ENCODE measurements at regions not wholly inside any gene's neighbourhood (a gene's known extent, or its start where the extent isn't known, plus 50 kb on each side); places are given as distances from the start of the nearest gene placed in this dataset.
"Not testable (repeated sequence)": the region's sequence is repeated elsewhere in the genome, so short reads cannot be mapped to it uniquely, and the experiment has no call there.

DNA sequence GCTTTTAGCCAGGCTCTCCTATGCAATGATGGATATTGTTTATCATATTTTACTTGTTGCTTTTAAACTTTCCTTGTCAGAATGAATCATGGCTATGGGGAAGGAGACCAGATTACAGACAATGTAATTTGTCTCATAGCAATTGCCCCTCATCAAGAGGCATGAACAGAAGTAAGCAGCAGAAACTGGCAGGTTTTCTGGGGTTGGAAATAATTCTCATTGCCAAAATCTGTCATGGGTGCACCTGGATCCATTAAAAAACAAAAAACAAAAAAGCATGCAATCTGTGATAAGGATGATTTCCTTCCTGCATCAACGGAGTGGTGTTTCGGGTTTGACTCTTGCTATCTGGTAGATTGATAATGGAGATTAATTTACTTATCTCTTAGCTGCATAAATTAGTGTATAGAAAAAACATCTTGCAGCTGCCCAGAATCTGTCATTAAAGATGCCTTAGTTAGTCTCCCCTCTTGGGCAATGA lies 419.6 kb downstream of the SOX11 start:
- DNase-seq (ENCODE audit: low read depth, low spot score) = no peak

DNA sequence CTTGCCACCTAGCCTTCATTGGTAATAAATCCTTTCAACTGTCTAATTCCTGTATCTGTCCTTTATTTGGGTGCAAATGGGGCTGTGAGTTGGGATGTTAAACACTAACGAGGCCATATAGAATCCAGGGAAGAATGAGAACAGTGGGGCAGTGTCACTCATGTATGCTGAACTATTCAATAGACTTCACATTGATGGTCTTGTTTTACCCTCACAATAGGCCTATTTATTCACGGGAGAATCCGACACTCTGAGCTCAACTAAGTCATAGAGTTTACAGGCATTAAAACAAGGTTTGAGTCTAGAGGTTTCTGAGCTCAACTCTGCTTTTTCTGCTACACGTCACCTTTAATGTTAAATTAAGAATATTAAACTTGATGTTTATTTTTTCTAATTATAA lies 421.6 kb downstream of the SOX11 start:
- DNase-seq (ENCODE audit: low read depth, low spot score) = no peak

DNA sequence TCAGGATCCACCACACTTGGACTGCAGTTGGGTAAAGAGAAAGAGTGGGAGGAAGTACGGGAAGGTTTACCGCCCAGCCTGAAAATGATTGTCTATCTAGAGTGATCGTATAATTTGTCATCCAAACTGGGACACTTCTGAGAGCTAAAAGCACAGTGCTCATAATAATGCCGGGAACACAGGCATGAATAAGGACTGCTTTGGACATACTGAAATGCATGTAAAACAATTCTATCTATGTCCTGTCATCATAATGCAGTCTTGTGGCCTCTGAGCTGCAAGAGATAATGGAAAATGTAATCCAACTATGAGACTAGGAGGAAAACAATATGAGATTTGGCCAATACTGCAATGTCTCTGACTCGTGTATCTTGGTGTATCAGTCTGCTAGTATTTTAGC lies 435.5 kb downstream of the SOX11 start:
- no peak for DNase-seq (ENCODE audit: low read depth, low spot score)

DNA sequence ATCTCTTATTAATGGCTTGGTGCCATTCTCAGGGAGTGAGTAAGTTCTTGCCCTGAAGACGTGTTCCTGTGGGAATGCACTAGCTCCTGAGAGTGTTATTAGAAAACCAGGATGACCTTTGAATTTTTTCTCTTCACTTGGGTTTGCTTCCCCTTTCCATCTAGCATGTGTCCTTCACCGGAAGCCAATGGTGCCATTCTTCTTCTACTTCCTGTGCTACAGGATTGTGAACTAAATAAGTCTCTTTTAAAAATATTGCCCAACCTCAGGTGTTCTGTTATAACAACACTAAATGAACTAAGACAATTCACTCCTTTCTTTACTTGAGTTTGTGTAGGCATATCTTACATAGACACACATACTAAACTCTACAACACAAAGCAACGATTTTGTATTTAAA lies 447.0 kb downstream of the SOX11 start:
- DNase-seq (ENCODE audit: low read depth, low spot score) = no peak

DNA sequence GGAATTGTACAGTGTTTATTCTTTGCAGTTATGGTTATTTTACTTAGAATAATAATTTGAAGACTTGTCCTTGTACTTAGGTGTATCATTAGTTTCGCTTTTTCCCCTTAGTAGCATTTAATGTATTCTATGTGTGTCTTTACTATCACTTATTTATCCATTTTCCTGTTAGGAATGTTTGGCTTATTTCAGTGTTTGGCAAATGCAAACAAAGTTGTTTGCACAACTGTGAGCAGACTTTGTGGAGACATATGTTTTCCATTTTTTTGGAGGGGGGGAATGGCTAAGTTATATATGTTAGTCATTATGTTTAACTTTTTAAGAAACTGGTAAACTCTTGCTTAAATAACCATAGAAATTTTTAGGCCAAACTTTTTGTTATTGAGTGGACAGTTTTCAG lies 447.7 kb downstream of the SOX11 start:
- DNase-seq (ENCODE audit: low read depth, low spot score) = no peak

DNA sequence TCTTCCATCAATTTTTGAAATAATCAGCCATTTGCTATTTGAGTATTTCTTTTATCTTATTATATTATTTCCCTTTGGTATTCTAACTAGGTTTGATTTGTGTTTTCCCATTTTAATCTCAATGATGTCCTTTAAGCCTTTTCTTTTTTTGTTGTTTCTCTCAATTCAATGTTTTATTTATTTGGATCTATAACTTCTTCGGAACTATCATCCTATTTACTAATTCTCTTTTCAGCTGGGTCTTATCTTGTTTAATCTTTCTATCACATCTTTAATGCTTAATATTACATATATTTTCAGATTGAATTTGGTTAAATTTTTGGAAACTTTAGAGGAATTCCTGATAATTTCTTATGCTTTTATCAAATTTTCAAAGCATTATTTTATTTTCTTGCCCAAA lies 448.3 kb downstream of the SOX11 start:
- no peak for DNase-seq (ENCODE audit: low read depth, low spot score)

DNA sequence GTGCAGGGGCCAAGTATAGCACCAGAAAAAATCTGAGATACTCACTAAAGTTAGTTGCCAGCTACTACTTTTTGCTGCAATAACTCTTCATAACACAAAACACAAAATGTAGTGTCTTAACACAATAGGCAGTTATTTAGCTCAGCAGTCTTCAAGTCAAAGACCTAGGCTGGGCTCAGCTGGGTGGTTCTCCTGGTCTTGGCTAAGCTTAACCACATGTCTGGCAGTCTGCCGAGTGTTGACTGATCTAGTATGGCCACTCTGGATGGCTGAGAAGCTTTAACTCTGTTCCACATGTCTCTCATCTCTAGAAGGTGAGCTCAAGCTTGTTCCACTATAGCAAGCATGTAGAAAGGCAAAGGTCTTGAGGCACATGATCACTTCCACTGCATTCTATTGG lies 451.6 kb downstream of the SOX11 start:
- no peak for DNase-seq (ENCODE audit: low read depth, low spot score)

DNA sequence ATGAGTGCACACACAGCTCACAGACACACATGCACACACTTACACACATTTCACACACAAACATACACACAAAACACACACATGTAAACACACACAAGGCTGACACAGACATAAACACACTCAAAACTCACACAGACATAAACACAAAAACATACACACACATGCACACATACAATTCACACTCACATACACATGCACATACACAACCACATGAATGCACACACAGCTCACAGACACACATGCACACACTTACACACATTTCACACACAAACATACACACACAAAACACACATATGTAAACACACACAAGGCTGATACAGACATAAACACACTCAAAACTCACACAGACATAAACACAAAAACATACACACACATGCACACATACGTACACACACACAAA lies 455.0 kb downstream of the SOX11 start:
- not testable (repeated sequence) for DNase-seq (ENCODE audit: low read depth, low spot score)

DNA sequence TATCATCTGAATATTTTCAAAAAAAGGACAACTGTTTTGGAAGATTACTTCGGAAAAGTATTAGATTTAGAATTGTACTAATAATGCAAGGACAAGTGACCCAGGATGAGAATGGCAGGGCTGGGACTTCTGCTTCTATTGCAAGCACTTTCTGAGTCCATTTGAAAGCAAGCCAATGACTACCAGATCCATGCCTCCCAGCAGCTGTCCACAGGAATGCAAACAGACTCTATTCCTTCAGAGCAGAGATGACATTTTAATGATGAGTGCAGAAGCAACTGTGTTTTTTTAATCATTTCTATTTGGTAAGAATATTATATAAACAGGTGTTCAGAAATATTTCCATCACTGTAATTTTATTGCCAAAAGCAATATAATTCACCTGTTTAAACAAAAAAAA lies 456.7 kb downstream of the SOX11 start:
- DNase-seq (ENCODE audit: low read depth, low spot score) = no peak

DNA sequence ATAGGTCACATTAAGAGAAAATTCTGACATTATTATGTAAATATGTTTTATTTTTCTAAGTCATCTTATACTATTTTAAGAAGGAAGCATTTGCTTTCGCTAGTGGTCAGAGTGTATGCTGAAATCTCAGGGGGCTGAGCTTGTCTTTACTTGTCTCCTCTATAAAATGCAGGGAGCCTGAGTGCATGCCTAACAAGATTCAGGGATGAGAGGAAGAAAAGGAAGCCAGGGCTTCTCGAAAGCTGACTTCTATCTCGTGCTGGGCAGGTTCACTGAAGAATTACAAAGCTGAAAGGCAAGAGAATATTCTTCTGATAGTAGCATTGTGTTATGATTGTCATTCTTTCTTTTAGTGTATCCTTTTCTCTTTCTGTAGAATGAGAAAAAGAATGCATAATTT lies 467.4 kb downstream of the SOX11 start:
- no peak for DNase-seq (ENCODE audit: low read depth, low spot score)

DNA sequence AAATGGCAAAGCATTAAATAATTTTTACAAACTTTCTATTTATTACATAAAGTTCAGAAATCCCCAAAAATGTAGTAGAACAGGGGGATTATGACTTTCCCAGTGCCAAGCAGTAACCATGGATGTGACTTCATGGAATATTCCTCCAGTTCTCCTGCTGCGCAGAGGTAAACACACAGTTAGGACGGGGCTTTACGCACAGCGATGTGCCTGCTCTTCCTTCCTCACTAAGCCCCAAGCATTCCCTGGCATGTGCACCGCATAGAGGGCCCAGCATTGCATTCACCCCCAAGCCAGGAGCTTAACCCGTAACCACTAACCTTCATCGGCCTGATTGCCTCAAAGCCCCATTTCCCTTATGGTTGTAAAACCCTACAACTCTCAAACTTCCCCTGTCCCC lies 471.7 kb downstream of the SOX11 start:
- DNase-seq (ENCODE audit: low read depth, low spot score) = no peak

DNA sequence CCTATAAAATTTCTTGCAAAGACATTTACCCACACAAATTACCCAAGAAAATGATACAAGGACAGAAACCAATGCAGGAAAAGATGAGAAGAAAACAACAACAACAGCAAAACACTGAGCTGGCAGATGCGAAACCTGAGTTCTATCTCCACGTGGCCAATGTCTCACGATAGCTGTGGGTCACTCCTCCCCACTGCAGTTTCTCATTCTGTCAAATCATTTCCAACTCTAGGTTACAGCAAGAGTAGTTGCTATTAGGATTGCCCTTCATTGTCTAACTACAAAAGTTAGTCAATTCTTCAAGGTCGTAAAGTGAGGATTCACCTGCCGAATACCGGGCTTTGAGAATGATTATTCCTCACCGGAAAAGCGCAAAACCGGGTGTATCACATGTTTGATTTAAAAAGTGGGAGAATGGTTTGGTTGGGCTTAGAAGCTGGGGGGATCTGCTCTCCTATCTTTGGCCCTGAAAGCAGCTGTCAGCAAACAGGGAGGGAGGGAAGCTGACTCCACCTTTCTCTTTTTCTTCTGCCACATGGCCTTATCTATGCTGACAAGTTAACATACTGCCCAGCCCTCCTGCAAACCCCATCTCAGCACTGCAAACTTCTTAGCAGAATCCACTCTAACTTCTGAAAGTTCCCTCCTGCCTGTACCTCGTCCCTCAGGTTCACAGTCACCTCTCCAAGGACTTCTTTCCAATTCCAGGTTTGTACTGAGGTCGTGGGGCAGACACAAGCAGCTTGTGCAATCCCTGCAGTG lies 473.0 kb downstream of the SOX11 start:
- DNase-seq (ENCODE audit: low read depth, low spot score) = no peak

DNA sequence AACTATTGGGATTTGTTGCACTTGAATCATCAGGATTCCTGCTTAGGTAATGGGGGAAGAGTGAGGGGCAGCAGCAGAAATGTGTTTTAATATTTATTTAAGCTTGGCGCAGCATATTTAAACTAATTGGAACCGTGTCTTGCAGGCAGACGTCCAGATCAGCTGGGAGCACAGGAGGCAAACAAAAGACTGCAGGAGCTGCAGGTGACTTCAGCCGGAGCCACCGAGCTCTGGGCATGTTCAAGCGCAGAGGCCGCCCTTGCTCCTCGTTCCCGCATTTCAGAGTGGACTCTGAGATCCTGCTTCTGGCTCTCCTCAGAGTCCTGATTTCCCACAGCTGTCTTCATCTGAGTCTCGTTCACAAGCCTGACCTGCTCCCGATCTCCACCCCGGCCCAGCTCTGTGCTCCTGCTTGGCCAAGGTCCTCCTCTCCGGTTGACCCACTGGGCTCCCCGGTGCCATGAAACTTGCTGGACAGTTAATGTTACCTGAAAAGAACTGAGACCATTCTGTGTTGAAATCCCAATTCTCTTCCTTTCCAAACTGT lies 475.5 kb downstream of the SOX11 start:
- DNase-seq (ENCODE audit: low read depth, low spot score) = no peak

DNA sequence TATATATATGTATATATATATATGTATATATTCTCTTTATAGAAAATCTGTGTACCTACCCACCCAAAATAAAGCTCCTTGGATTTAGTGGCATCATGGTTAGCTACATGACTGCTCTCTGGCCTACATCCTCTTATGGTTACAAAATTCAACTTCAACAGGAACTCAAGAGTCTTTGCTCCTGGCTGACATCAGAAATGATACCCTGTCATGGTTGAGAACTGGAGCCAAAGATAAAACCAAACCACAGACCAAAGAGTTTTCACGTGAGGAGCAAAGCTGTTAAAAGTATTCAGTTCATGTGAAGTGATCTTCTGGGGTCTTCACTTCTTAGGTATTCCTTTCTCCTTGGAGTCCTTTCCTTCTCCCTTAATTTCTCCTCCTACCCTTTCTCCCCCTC lies 476.3 kb downstream of the SOX11 start:
- DNase-seq (ENCODE audit: low read depth, low spot score) = no peak

DNA sequence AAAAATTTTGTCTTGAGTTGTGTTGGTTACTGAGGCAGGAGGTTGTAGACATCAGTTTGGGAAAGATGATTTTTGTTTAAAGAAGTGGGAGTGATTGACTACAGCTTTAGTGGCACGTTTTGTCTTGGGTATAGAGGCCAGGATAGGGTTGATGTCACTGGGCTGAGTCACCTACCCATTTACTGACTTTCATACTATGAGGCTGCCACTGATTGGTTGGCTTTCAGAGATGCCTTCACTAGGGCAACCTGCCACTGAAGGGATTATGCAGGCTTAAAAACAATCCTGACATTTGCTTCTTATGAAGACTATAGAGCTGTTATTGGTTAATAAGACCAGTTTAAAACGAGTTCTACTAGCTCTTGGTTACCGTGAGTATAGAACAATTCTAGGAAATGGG lies 479.1 kb downstream of the SOX11 start:
- no peak for DNase-seq (ENCODE audit: low read depth, low spot score)

DNA sequence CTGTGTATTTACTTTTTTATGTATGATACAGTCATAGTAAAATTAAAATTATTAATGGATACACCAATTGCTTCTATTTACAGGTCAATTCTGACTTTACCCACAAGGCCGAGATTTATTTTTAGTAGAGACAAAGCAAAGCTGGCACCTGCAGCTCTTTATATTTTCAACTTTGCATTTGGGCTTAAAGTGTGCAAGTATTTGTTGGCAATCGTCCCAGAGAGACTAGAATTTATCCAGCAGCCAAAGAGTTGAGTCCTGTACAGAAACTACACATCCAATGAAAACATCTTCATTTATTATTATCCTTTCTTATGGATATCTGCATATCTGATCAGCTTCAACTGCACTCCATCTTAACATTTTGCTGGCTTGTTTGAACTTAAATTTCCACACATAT lies 485.6 kb downstream of the SOX11 start:
- no peak for DNase-seq (ENCODE audit: low read depth, low spot score)

DNA sequence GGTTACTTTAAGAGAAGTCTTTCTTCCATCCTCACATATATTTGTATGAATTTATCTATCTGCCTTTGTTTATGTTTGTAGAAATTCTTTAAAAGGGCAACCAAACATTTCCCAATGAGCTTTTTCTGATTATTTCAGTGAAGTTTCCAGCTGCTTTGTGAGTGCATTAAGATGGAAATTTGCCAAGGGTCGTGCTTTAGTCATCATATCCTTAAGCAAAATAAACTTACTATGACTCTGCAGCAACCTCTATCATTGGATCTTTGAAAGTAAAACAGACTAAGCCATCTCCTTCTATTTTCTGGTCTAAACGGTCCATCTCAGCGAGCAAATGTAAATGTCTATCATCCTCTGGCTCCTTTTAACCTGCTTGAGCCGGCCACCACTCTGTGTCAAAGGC lies 489.3 kb downstream of the SOX11 start:
- DNase-seq (ENCODE audit: low read depth, low spot score) = no peak

DNA sequence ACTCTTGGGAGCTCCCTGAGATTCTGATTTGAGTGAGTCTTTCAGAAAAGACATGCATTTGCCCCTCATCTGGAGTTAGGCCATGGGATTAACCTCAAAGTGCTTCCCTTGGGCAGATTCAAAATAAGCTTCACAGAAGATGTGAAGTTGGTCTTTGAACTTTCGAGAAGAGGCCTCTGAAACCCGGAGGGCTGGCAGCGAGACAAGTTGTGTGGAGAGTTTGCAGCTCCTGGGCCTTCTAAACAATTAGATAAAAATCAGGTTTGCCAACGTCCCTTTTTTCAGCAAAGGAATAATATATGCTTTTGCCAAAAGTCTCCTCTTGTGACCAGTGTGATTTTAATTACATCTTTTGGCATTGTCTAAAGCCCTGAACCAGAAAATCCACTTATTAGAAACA lies 489.7 kb downstream of the SOX11 start:
- DNase-seq (ENCODE audit: low read depth, low spot score) = no peak

DNA sequence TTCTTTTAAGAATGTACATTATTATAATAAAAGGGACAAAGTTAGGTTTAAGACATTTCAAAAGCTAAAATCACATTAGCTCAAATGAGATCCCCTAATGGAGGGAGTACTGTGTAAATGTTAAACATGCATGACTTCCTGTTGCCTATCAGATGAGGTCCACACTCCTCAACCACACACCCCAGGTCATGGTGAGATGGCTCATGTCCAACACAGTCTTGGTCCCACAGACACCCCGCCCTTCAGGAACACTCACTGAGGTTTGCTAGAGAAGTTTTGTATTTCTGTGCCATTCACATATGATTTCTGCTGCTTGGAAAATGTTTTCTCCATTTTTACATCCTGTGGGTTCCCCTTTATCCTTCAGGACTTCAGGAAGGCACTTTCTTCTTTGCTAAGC lies 491.0 kb downstream of the SOX11 start:
- DNase-seq (ENCODE audit: low read depth, low spot score) = no peak

DNA sequence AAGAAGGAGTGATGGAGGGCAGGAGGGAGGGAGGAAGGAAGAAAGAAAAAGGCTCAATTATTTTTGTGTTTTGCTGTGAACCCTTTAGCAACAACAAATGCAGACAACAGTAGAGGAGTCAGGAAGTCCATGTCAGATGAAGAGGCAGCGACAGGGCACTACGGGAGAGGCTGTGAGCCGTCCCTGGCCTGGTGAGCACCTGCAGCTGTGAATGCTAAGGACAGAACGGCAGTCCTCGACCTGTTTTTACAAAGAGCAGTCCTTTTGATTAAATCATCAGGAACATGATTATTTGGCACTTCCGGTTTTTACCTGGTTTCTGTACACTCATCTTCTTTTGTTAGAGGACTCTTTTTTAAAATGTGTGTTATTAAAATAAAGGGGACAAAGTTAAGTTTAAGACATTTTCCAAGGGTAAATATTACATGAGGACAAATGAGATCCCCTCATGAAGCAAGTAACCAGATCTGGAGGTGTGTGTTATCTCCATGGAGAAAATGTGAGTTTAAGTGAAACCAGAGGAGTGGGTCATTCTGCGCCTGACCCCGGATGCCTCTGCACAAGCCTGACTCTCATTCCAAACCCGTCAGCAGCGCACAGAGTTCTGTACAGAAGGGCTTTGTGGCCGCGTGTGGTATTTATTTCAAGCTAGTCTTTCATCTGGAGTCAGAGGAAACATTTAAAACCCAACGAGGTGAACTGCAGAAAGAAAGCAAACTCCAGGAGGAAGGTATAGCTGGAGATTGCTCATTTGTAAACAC lies 492.5 kb downstream of the SOX11 start:
- DNase-seq (ENCODE audit: low read depth, low spot score) = no peak

DNA sequence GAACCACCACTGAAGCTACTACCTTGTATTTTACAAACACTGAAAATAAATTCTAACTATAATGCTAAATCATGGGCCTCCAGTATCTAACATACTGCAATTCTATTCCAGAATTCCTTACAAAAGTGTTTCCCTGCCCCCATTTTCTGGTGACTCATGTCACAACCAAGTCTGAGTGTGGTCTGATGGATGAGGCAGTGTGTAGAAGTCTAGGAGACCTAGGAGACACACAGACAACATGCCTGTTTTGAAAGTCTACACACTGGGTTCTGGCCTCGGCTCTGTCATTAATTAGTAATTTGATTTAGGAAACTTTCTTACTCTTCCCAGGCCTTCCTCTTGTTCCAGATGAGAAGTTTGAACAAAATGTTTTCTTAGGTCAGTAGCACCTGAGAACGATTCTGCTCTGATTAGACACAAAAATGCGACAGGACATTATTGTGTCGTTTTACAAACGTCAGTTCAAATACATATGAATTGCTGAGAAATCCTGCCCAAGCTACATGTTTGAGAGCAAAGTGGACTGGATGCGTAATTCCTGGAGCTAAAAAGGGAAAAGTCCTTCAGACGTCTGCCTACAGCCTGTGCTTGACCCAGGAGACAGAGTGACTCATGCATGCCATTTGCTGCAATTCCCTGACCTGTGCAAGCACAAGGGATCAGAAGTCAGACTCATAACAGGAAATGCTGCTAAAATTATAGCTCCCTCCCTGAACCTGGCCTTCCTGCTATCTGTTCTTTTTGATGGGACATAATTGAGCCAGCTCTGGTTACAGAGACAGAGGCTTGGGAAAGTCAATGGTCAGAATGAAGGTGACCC lies 494.4 kb downstream of the SOX11 start:
- no peak for DNase-seq (ENCODE audit: low read depth, low spot score)

DNA sequence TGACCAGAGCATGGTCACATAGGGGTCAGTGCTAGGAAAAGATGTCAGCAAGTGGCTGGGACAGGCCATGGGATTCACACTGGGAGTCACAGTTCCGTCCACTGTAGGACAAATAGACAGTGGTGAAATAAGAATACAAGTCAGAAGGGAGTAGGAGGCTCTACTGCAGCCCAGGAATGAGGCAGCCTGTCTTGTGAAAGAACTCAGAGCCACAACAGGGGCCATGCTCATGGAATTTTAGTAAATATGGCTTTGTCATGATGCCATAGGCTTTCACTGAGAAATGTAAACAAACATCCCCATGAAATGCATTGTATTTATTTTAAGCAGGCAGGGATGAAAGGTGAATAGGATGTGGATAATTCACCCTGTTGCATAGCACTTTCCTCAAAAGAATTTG lies 504.3 kb downstream of the SOX11 start:
- DNase-seq (ENCODE audit: low read depth, low spot score) = no peak
